Esophagus muscularis mucosa (tissue), 4 donors: ENCODE measurements at regions not wholly inside any gene's neighbourhood (a gene's known extent, or its start where the extent isn't known, plus 50 kb on each side); places are given as distances from the start of the nearest gene placed in this dataset.

Experiments used
- DNase-seq: peaks from one replicate; pipeline ENCODE4 v3.0.0-alpha.2; 2017; ENCODE audit errors: extremely low spot score
- H3K27ac ChIP-seq, 4 donors: fragments of 200-600 bp; sonication (generic); replicated peaks in 1 of 4; 1 replicate in 3 of 4; 2 replicates in 1 of 4; pipeline ENCODE4 v1.5.1; 2016 to 2019; ENCODE audit warnings: mild to moderate bottlenecking in 1 of 4
- H3K27me3 ChIP-seq, 4 donors: fragments of 200-600 bp; sonication (generic); one replicate each; pipeline versions ENCODE4 v1.5.1 to v1.6.0; 2016 to 2019
- H3K36me3 ChIP-seq, 4 donors: fragments of 200-600 bp; sonication (generic); one replicate each; pipeline ENCODE4 v1.5.1; 2016 to 2019
- H3K4me1 ChIP-seq, 4 donors: fragments of 200-600 bp; sonication (generic); one replicate each; pipeline ENCODE4 v1.5.1; 2016 to 2019
- H3K4me3 ChIP-seq, 4 donors: fragments of 200-600 bp; sonication (generic); 1 replicate in 2 of 4; 2 replicates in 2 of 4; pipeline ENCODE4 v1.5.1; 2016 to 2019; ENCODE audit warnings: mild to moderate bottlenecking in 4 of 4, moderate library complexity in 1 of 4
- H3K9me3 ChIP-seq, 4 donors: fragments of 200-600 bp; sonication (generic); 1 replicate in 3 of 4; 2 replicates in 1 of 4; pipeline ENCODE4 v1.5.1; 2016 to 2019
- CTCF ChIP-seq, 3 experiments: fragments of 200-600 bp in 2 of 3; fragments of 450-650 bp in 1 of 3; sonication (generic) in 2 of 3; IDR thresholded peaks; one replicate each; pipeline ENCODE4 v1.5.1; 2017 to 2019; ENCODE audit warnings: antibody characterized with exemption in 3 of 3, mild to moderate bottlenecking in 2 of 3, moderate library complexity in 1 of 3
- EP300 ChIP-seq: sonication (generic); formaldehyde crosslinking; IDR thresholded peaks from one replicate; pipeline ENCODE4 v1.6.1; 2017; ENCODE audit warnings: antibody characterized with exemption
- POLR2A ChIP-seq: fragments of 450-650 bp; IDR thresholded peaks from one replicate; pipeline ENCODE4 v1.6.1; 2017; ENCODE audit warnings: antibody characterized with exemption, moderate library complexity, mild to moderate bottlenecking, low read depth
- POLR2AphosphoS5 ChIP-seq, 2 donors: sonication (generic); formaldehyde crosslinking; IDR thresholded peaks; one replicate each; pipeline ENCODE4 v1.6.1; 2017; ENCODE audit warnings: antibody characterized with exemption in 2 of 2
- WGBS: methylation state at CpG from one replicate; pipeline ENCODE4 v1.1.5; 2018; 5-methylcytosine and 5-hydroxymethylcytosine counted together
- intact Hi-C: fragments of 100-400 bp; cut with DNase I; formaldehyde crosslinking; loops from one replicate; pipeline ENCODE4 v1.15.1; 2023

GRCh38 chr22:48459859-48460823 is 1367.5 kb downstream of the BRD1 start:
- no peak overlapping the region for H3K4me3 ChIP-seq
- H3K27ac ChIP-seq: no peak overlapping the region
- H3K4me1 ChIP-seq: no peaks in the 10 kb centered on the region
- H3K9me3 ChIP-seq: no peaks in the 10 kb centered on the region
- DNase-seq: no peak
- H3K36me3 ChIP-seq: no peaks in the 10 kb centered on the region
- intact Hi-C loops: no loop called here
- H3K27me3 ChIP-seq: peaks cover 0 to 54% (median 0%) of the 10 kb centered on the region in 4 donors
- TF ChIP-seq POLR2A (no peak), CTCF (IDR thresholded peaks at IDR 0.05) (no peak), EP300 (no peak), POLR2AphosphoS5 (IDR thresholded peaks at IDR 0.05) (no peak)
- 84% methylated on average over 21 of the region's 21 CpGs for WGBS

GRCh38 chr22:48459259-48459658 is 1368.4 kb downstream of the BRD1 start:
- DNase-seq: no peak
- H3K36me3 ChIP-seq: no peaks in the 10 kb centered on the region
- no peak overlapping the region for H3K27ac ChIP-seq
- no peaks in the 10 kb centered on the region for H3K4me1 ChIP-seq
- 79% methylated on average over 6 of the region's 6 CpGs for WGBS
- H3K27me3 ChIP-seq: peaks cover 0 to 50% (median 0%) of the 10 kb centered on the region in 4 donors
- intact Hi-C loops: no loop called here
- TF ChIP-seq CTCF (IDR thresholded peaks at IDR 0.05) (no peak), EP300 (no peak), POLR2A (no peak), POLR2AphosphoS5 (IDR thresholded peaks at IDR 0.05) (no peak)
- H3K4me3 ChIP-seq: no peak overlapping the region
- no peaks in the 10 kb centered on the region for H3K9me3 ChIP-seq

DNA sequence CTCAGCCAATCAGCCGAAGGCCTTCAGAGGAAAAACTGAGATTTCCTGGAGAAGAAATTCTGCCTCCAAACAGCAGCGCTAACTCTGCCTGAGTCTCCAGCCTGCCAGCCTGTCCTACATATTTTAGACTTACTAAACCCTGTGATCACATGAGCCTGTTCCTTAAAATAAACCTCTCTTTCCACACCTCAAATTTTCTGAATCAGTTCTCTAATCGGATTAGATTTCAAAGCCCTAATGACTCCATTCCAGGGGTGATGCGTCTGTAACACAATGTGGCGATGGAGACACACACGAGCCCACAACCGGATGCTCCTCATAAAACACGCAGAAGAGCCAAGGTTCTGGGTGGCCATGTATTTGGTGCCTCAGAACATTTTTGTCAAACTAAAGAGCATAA is 1371.2 kb downstream of the BRD1 start:
- Histone ChIP-seq H3K9me3 (no peaks in the 10 kb centered on the region), H3K27ac (no peak overlapping the region), H3K27me3 (peaks cover 0 to 51% (median 0%) of the 10 kb centered on the region in 4 donors), H3K4me1 (no peaks in the 10 kb centered on the region), H3K4me3 (no peak overlapping the region), H3K36me3 (no peaks in the 10 kb centered on the region)
- WGBS: 88% methylated on average over 8 of the region's 8 CpGs
- no peak for TF ChIP-seq CTCF (IDR thresholded peaks at IDR 0.05)
- DNase-seq: no peak
- intact Hi-C loops: no loop called here

- H3K27me3 ChIP-seq: peaks cover 0 to 46% (median 0%) of the 10 kb centered on the region in 4 donors
- no peak overlapping the region for H3K4me3 ChIP-seq
- H3K4me1 ChIP-seq: no peaks in the 10 kb centered on the region
- 66% methylated on average over 10 of the region's 14 CpGs for WGBS
- no peak overlapping the region for H3K27ac ChIP-seq
- TF ChIP-seq EP300 (no peak), POLR2A (no peak), CTCF (IDR thresholded peaks at IDR 0.05) (no peak), POLR2AphosphoS5 (IDR thresholded peaks at IDR 0.05) (no peak)
- intact Hi-C loops: no loop called here
- no peak for DNase-seq
- no peaks in the 10 kb centered on the region for H3K9me3 ChIP-seq
- no peaks in the 10 kb centered on the region for H3K36me3 ChIP-seq
Observed at GRCh38 chr22:48453751-48454485, 1373.8 kb downstream of the BRD1 start.
